ENCODE measurements at regions not wholly inside any gene's neighbourhood (a gene's known extent, or its start where the extent isn't known, plus 50 kb on each side); places are given as distances from the start of the nearest gene placed in this dataset.
"Not testable (repeated sequence)": the region's sequence is repeated elsewhere in the genome, so short reads cannot be mapped to it uniquely, and the experiment has no call there.

- intact Hi-C loops (cut with DNase I): no loop called here
- no peak for DNase-seq
- WGBS, 4 donors: 88 to 100% (median 95%) methylated on average over 1 of the region's 1 CpG
- no peaks in the 10 kb centered on the region for H3K36me3 ChIP-seq (replicated peaks in 1 of 2)
- no peaks in the 10 kb centered on the region for H3K27me3 ChIP-seq
- no peak for TF ChIP-seq CTCF (IDR thresholded peaks at IDR 0.05)
- TF ChIP-seq POLR2A (IDR thresholded peaks at IDR 0.05): no peak
- H3K27ac ChIP-seq: no peak overlapping the region
- peaks cover 0 to 30% of the 10 kb centered on the region in 2 donors for H3K4me1 ChIP-seq (replicated peaks in 1 of 2)
- H3K9me3 ChIP-seq (replicated peaks in 1 of 3): no peaks in the 10 kb centered on the region
- H3K4me3 ChIP-seq: no peak overlapping the region
Measured at GRCh38 chr6:27834384-27834783, 77.8 kb downstream of the OR2B2 start.

- peak; percentile 47 to 90 (median 72) for DNase-seq
- intact Hi-C loops (cut with DNase I): not testable (repeated sequence)
Measured at GRCh38 chr6:27831434-27832081, 80.6 kb downstream of the OR2B2 start.

GRCh38 chr6:27830600-27831433 is 81.4 kb downstream of the OR2B2 start:
- intact Hi-C loops (cut with DNase I); H3K36me3 ChIP-seq (replicated peaks in 1 of 2); H3K27me3 ChIP-seq; H3K9me3 ChIP-seq (replicated peaks in 1 of 3): not testable (repeated sequence)
- Histone ChIP-seq H3K4me3 (peak overlapping the region in 1 of 4 donors; percentile 55), H3K4me1 (replicated peaks in 1 of 2) (peaks cover 0 to 21% of the 10 kb centered on the region in 2 donors), H3K27ac (peak overlapping the region in 3 of 5 donors; percentile 37 to 81 (median 74))
- peak in 1 of 7 donors; percentile 61 for DNase-seq
- 17 to 33% (median 23%) methylated on average over 23 to 31 of the region's 52 CpGs for WGBS, 4 donors

More at GRCh38 chr6:27831434-27832081, 80.6 kb downstream of the OR2B2 start:
- H3K9me3 ChIP-seq (replicated peaks in 1 of 3); H3K36me3 ChIP-seq (replicated peaks in 1 of 2); H3K27me3 ChIP-seq: not testable (repeated sequence)
- 5 to 10% (median 7%) methylated on average over 16 to 22 of the region's 26 CpGs for WGBS, 4 donors
- Histone ChIP-seq H3K4me1 (replicated peaks in 1 of 2) (peaks cover 0 to 28% of the 10 kb centered on the region in 2 donors), H3K4me3 (peak overlapping the region in 1 of 4 donors; percentile 55), H3K27ac (peak overlapping the region in 3 of 5 donors; percentile 43 to 81 (median 74))

GRCh38 chr6:27830212-27830599 is 82.0 kb downstream of the OR2B2 start:
- Histone ChIP-seq H3K27me3 (no peaks in the 10 kb centered on the region), H3K36me3 (replicated peaks in 1 of 2) (no peaks in the 10 kb centered on the region), H3K4me3 (peak overlapping the region in 1 of 4 donors; percentile 55), H3K27ac (peak overlapping the region in 2 of 5 donors; percentile 74 to 81), H3K9me3 (replicated peaks in 1 of 3) (no peaks in the 10 kb centered on the region), H3K4me1 (replicated peaks in 1 of 2) (peaks cover 0 to 15% of the 10 kb centered on the region in 2 donors)
- no peak for DNase-seq
- 40 to 57% (median 43%) methylated on average over 5 of the region's 5 CpGs for WGBS, 4 donors
- TF ChIP-seq POLR2A (IDR thresholded peaks at IDR 0.05) (no peak), CTCF (IDR thresholded peaks at IDR 0.05) (no peak)
- intact Hi-C loops (cut with DNase I): no loop called here

- TF ChIP-seq POLR2A (IDR thresholded peaks at IDR 0.05): no peak
- TF ChIP-seq CTCF (IDR thresholded peaks at IDR 0.05): no peak
- no peak for DNase-seq
- H3K9me3 ChIP-seq (replicated peaks in 1 of 3): no peaks in the 10 kb centered on the region
- H3K27me3 ChIP-seq: no peaks in the 10 kb centered on the region
- peaks cover 0 to 11% of the 10 kb centered on the region in 2 donors for H3K4me1 ChIP-seq (replicated peaks in 1 of 2)
- intact Hi-C loops (cut with DNase I): no loop called here
- peak overlapping the region in 1 of 4 donors; percentile 55 for H3K4me3 ChIP-seq
- no peaks in the 10 kb centered on the region for H3K36me3 ChIP-seq (replicated peaks in 1 of 2)
- 84 to 87% (median 86%) methylated on average over 9 of the region's 9 CpGs for WGBS, 4 donors
- H3K27ac ChIP-seq: peak overlapping the region in 2 of 5 donors; percentile 74 to 81
Measured at GRCh38 chr6:27829453-27830211, 82.6 kb downstream of the OR2B2 start.

GRCh38 chr6:27827477-27827876 is 84.7 kb downstream of the OR2B2 start:
- H3K27ac ChIP-seq; H3K9me3 ChIP-seq (replicated peaks in 1 of 3); H3K36me3 ChIP-seq (replicated peaks in 1 of 2); DNase-seq; H3K4me3 ChIP-seq; H3K27me3 ChIP-seq; intact Hi-C loops (cut with DNase I): not testable (repeated sequence)
- 40 to 69% (median 69%) methylated on average over 1 to 33 of the region's 35 CpGs; no CpG with 5 or more reads in 1 of the 4 donors for WGBS, 4 donors
- peaks cover 0 to 11% of the 10 kb centered on the region in 2 donors for H3K4me1 ChIP-seq (replicated peaks in 1 of 2)

- intact Hi-C loops (cut with DNase I); H3K4me3 ChIP-seq; H3K4me1 ChIP-seq (replicated peaks in 1 of 2); H3K36me3 ChIP-seq (replicated peaks in 1 of 2); DNase-seq; H3K27ac ChIP-seq; H3K27me3 ChIP-seq; H3K9me3 ChIP-seq (replicated peaks in 1 of 3): not testable (repeated sequence)
- WGBS, 4 donors: 21 to 44% (median 42%) methylated on average over 6 to 26 of the region's 30 CpGs
Measured at GRCh38 chr6:27826612-27826985, 85.6 kb downstream of the OR2B2 start.

All from adrenal gland (tissue), 9 donors.